A549 (cell line): ENCODE measurements at regions not wholly inside any gene's neighbourhood (a gene's known extent, or its start where the extent isn't known, plus 50 kb on each side); places are given as distances from the start of the nearest gene placed in this dataset.

ENCODE experiments used
- ATAC-seq, 2 experiments: fragments of 200-7000 bp in 1 of 2; fragments of >200 bp in 1 of 2; cut with Nextera tagmentation in 1 of 2; cut with Tn5 transposase in 1 of 2; 3 replicates each; pipeline versions ENCODE4 v1.8.0 to v1.9.1; 2018 to 2020; ENCODE audit warnings: mild to moderate bottlenecking in 1 of 2, moderate library complexity in 1 of 2
- CTCF ChIA-PET: fragments of 300-600 bp; sonication (Branson Sonifier 250); formaldehyde crosslinking; extraction: SDS; loops from one replicate; lab custom pipeline; 2021; ENCODE audit warnings: antibody characterized with exemption, inconsistent platforms; lab: Yijun Ruan, JAX
- POLR2A ChIA-PET: fragments of 350-600 bp; formaldehyde crosslinking; extraction: SDS; loops from one replicate; lab custom pipeline; 2021; ENCODE audit warnings: antibody characterized with exemption, inconsistent platforms; lab: Yijun Ruan, JAX
- DNase-seq, 2 experiments: peaks; one replicate each; pipeline versions ENCODE4 v3.0.0 to v3.0.0-alpha.2; 2011 to 2016; ENCODE audit warnings: low read depth in 1 of 2, low spot score in 1 of 2
- FAIRE-seq: peaks from 2 replicates; lab custom pipeline; 2011; peaks lifted over from hg19 to GRCh38; lab: Jason Lieb, UNC
- H3K27ac ChIP-seq, 2 experiments: fragments of >200 bp; sonication (Bioruptor Twin); formaldehyde crosslinking; 3 replicates each; pipeline ENCODE4 v1.5.1; 2016 to 2017
- H3K4me1 ChIP-seq: fragments of >200 bp; sonication (Bioruptor Twin); formaldehyde crosslinking; 3 replicates; pipeline ENCODE4 v1.6.1; 2016
- H3K4me2 ChIP-seq: fragments of >200 bp; sonication (Bioruptor Twin); formaldehyde crosslinking; 3 replicates; pipeline ENCODE4 v1.6.1; 2016
- H3K4me3 ChIP-seq: fragments of >200 bp; sonication (Bioruptor Twin); formaldehyde crosslinking; 3 replicates; pipeline ENCODE4 v1.5.1; 2016
- H3K9me3 ChIP-seq: fragments of >200 bp; sonication (Bioruptor Twin); formaldehyde crosslinking; 3 replicates; pipeline ENCODE4 v1.6.1; 2016
- BHLHE40 ChIP-seq: IDR thresholded peaks from 2 replicates; pipeline ENCODE4 v1.6.1; 2012; ENCODE audit warnings: low read depth, low read length, inconsistent platforms
- CEBPB ChIP-seq, 2 experiments: fragments of >200 bp in 1 of 2; sonication (Bioruptor Twin) in 1 of 2; formaldehyde crosslinking in 1 of 2; IDR thresholded peaks; 2 replicates each; pipeline ENCODE4 v1.6.1; 2012 to 2016
- CHD2 ChIP-seq: fragments of 150-350 bp; IDR thresholded peaks from 2 replicates; pipeline ENCODE4 v1.6.1; 2014; ENCODE audit warnings: low read length; ENCODE audit not compliant: partially characterized antibody
- CHD4 ChIP-seq: fragments of 200-600 bp; sonication (generic); IDR thresholded peaks from 2 replicates; pipeline ENCODE4 v1.6.1; 2016; ENCODE audit warnings: antibody characterized with exemption, mild to moderate bottlenecking, borderline replicate concordance
- CTCF ChIP-seq: fragments of >200 bp; sonication (Bioruptor Twin); formaldehyde crosslinking; IDR thresholded peaks from 3 replicates; pipeline ENCODE4 v1.5.1; 2016
- EHF ChIP-seq: fragments of 250-450 bp; sonication (Bioruptor Pico); IDR thresholded peaks from 2 replicates; pipeline ENCODE4 v1.5.0; 2020; ENCODE audit warnings: mild to moderate bottlenecking
- EHMT2 ChIP-seq: fragments of 200-600 bp; sonication (generic); IDR thresholded peaks from 2 replicates; pipeline ENCODE4 v1.6.1; 2016; ENCODE audit warnings: antibody characterized with exemption, low read depth, mild to moderate bottlenecking, moderate library complexity
- ELK1 ChIP-seq: fragments of 150-350 bp; IDR thresholded peaks from 2 replicates; pipeline ENCODE4 v1.6.1; 2014; ENCODE audit warnings: low read depth, mild to moderate bottlenecking, low read length
- EP300 ChIP-seq, 2 experiments: fragments of >200 bp; sonication (Bioruptor Twin); formaldehyde crosslinking; IDR thresholded peaks; 2 replicates in 1 of 2; 3 replicates in 1 of 2; pipeline ENCODE4 v1.6.1; 2016 to 2017
- ESRRA ChIP-seq: fragments of 150-350 bp; IDR thresholded peaks from 2 replicates; pipeline ENCODE4 v1.6.1; 2014; ENCODE audit warnings: mild to moderate bottlenecking, low read length, borderline replicate concordance
- FOSB ChIP-seq: fragments of 250-450 bp; sonication (Bioruptor Pico); IDR thresholded peaks from 2 replicates; pipeline ENCODE4 v1.5.0; 2020; ENCODE audit warnings: mild to moderate bottlenecking, moderate library complexity
- FOSL2 ChIP-seq, 2 experiments: fragments of 450-650 bp in 1 of 2; fragments of >200 bp in 1 of 2; sonication (Bioruptor Twin) in 1 of 2; formaldehyde crosslinking; IDR thresholded peaks; 2 replicates each; pipeline versions ENCODE4 v1.5.0 to v1.6.1; 2016 to 2020; ENCODE audit warnings: mild to moderate bottlenecking in 1 of 2, moderate library complexity in 1 of 2
- GATA3 ChIP-seq: IDR thresholded peaks from 2 replicates; pipeline ENCODE4 v1.6.1; 2012; ENCODE audit warnings: borderline replicate concordance
- HES2 ChIP-seq: fragments of >200 bp; sonication (Bioruptor Twin); formaldehyde crosslinking; IDR thresholded peaks from 2 replicates; pipeline ENCODE4 v1.6.1; 2016
- HMGXB4 ChIP-seq: fragments of 250-450 bp; sonication (Bioruptor Pico); IDR thresholded peaks from 2 replicates; pipeline ENCODE4 v1.5.0; 2021; ENCODE audit warnings: mild to moderate bottlenecking, moderate library complexity, borderline replicate concordance
- HOXB5 ChIP-seq: fragments of 250-450 bp; sonication (Bioruptor Pico); IDR thresholded peaks from 2 replicates; pipeline ENCODE4 v1.5.0; 2020; ENCODE audit warnings: mild to moderate bottlenecking, moderate library complexity
- JUN ChIP-seq, 2 experiments: fragments of >200 bp; sonication (Bioruptor Twin); formaldehyde crosslinking; IDR thresholded peaks; 2 replicates in 1 of 2; 3 replicates in 1 of 2; pipeline ENCODE4 v1.6.1; 2016 to 2017
- KDM5A ChIP-seq: fragments of 200-600 bp; sonication (generic); IDR thresholded peaks from 2 replicates; pipeline ENCODE4 v1.6.1; 2016; ENCODE audit warnings: antibody characterized with exemption, mild to moderate bottlenecking
- MAX ChIP-seq: IDR thresholded peaks from 2 replicates; pipeline ENCODE4 v1.6.1; 2012
- MAZ ChIP-seq: fragments of 150-350 bp; IDR thresholded peaks from 2 replicates; pipeline ENCODE4 v1.6.1; 2014; ENCODE audit warnings: antibody characterized with exemption, low read depth, low read length, borderline replicate concordance
- MYC ChIP-seq: IDR thresholded peaks from 2 replicates; pipeline ENCODE4 v1.6.1; 2012; ENCODE audit warnings: mild to moderate bottlenecking, inconsistent platforms, low read length, improper control_type of control experiment, borderline replicate concordance
- NFE2L2 ChIP-seq: fragments of 150-350 bp; conservative IDR thresholded peaks from 2 replicates; pipeline ENCODE4 v1.6.1; 2014; ENCODE audit warnings: low read length
- NR3C1 ChIP-seq: fragments of >200 bp; sonication (Bioruptor Twin); formaldehyde crosslinking; IDR thresholded peaks from 3 replicates; pipeline ENCODE4 v1.6.1; 2017
- PHF8 ChIP-seq: fragments of 200-600 bp; sonication (generic); IDR thresholded peaks from 2 replicates; pipeline ENCODE4 v1.6.1; 2016; ENCODE audit warnings: low read depth, mild to moderate bottlenecking, antibody characterized with exemption, moderate library complexity, borderline replicate concordance
- POLR2A ChIP-seq: IDR thresholded peaks from 2 replicates; pipeline ENCODE4 v1.6.1; 2012; ENCODE audit warnings: mild to moderate bottlenecking, low read length
- POLR2AphosphoS2 ChIP-seq: conservative IDR thresholded peaks from 2 replicates; pipeline ENCODE4 v1.6.1; 2012; ENCODE audit warnings: low read length, improper control_type of control experiment, inconsistent platforms
- RFX5 ChIP-seq: fragments of 450-650 bp; IDR thresholded peaks from 2 replicates; pipeline ENCODE4 v1.7.1; 2014; ENCODE audit warnings: antibody characterized with exemption, mild to moderate bottlenecking, moderate library complexity
- RNF2 ChIP-seq: fragments of 200-600 bp; sonication (generic); IDR thresholded peaks from 2 replicates; pipeline ENCODE4 v1.6.1; 2016; ENCODE audit warnings: low read depth, mild to moderate bottlenecking, antibody characterized with exemption, moderate library complexity, borderline replicate concordance
- TP53 ChIP-seq: fragments of 250-450 bp; sonication (Bioruptor Pico); IDR thresholded peaks from 2 replicates; pipeline ENCODE4 v1.5.0; 2021; ENCODE audit warnings: mild to moderate bottlenecking, moderate library complexity
- USF2 ChIP-seq: fragments of 450-650 bp; IDR thresholded peaks from 2 replicates; pipeline ENCODE4 v1.6.1; 2014; ENCODE audit warnings: antibody characterized with exemption
- ZFP36 ChIP-seq: fragments of 450-650 bp; IDR thresholded peaks from 2 replicates; pipeline ENCODE4 v1.6.1; 2014; ENCODE audit warnings: borderline replicate concordance; ENCODE audit not compliant: partially characterized antibody
- ZNF302 ChIP-seq: fragments of 250-450 bp; sonication (Bioruptor Pico); IDR thresholded peaks from 2 replicates; pipeline ENCODE4 v1.9.0; 2021; ENCODE audit warnings: inconsistent platforms, mild to moderate bottlenecking, moderate library complexity
- WGBS: methylation state at CpG from one replicate; pipeline ENCODE4 v1.1.6; 2017; ENCODE audit errors: missing lambda C conversion rate; 5-methylcytosine and 5-hydroxymethylcytosine counted together

- TF ChIP-seq USF2 (no peak), RFX5 (no peak), NR3C1 (no peak), POLR2A (no peak), MAZ (no peak)
Observed at GRCh38 chr5:175795959-175796358, 75.4 kb upstream of the CPLX2 start (continued).

GRCh38 chr5:175796536-175797499 lies 74.6 kb upstream of the CPLX2 start:
- peak overlapping the region; percentile 53 for H3K4me3 ChIP-seq
- peak; percentile 66 to 74 for DNase-seq
- peaks cover 38% of the 10 kb centered on the region for H3K4me1 ChIP-seq
- CTCF ChIA-PET, result interaction anchor here (0.7 to 6.4 kb wide), 14 partner anchors 9 to 124 kb away, joined by 3 to 47 read pairs (median 4); partner anchors contain the start of gene CPLX2
- POLR2A ChIA-PET, result interaction anchor here (0.7 to 1.2 kb wide), 2 partner anchors 13 to 75 kb away, joined by 3 to 4 read pairs; partner anchors contain the start of gene CPLX2
- peak; percentile 94 to 97 for ATAC-seq
- peak overlapping the region; percentile 65 to 80 for H3K27ac ChIP-seq
- no peak for FAIRE-seq
- H3K4me2 ChIP-seq, result peak overlapping the region; percentile 99
- 28% methylated on average over 59 of the region's 108 CpGs for WGBS
- H3K9me3 ChIP-seq, result peaks cover 2% of the 10 kb centered on the region; the same call in 2 of the 3 replicates
- TF ChIP-seq EHF, result peak; percentile 95
- TF ChIP-seq EP300 (IDR thresholded peaks at IDR 0.05), result no peak
- no peak for TF ChIP-seq RNF2
- TF ChIP-seq MYC, result no peak
- TF ChIP-seq HMGXB4 (CRISPR knock-in tag), result peak; percentile 75; the same call in 1 of the 2 replicates
- TF ChIP-seq FOSB (CRISPR knock-in tag), result 0 out of 2 replicates have a peak, but pooled peaks have one; percentile 25
- peak; percentile 53 for TF ChIP-seq MAX
- TF ChIP-seq CHD4, result no peak
- peak; percentile 99 for TF ChIP-seq HOXB5 (CRISPR knock-in tag)
- no peak for TF ChIP-seq ZFP36
- TF ChIP-seq CEBPB (IDR thresholded peaks at IDR 0.05), result no peak
- TF ChIP-seq PHF8, result no peak
- TF ChIP-seq CHD2, result no peak
- peak; percentile 85 for TF ChIP-seq TP53 (CRISPR knock-in tag)
- no peak for TF ChIP-seq POLR2AphosphoS2
- no peak for TF ChIP-seq HES2
- TF ChIP-seq GATA3, result 0 out of 2 replicates have a peak, but pooled peaks have one; percentile 23
- no peak; the same call in 2 of the 3 replicates for TF ChIP-seq CTCF
- no peak for TF ChIP-seq ELK1
- no peak for TF ChIP-seq RFX5
- no peak for TF ChIP-seq KDM5A
- TF ChIP-seq ESRRA, result no peak
- TF ChIP-seq JUN (IDR thresholded peaks at IDR 0.05), result peak in 1 of 2 experiments; percentile 21; a peak in 1 of 5 replicates
- no peak for TF ChIP-seq NFE2L2
- TF ChIP-seq EHMT2, result peak; percentile 98
- no peak for TF ChIP-seq FOSL2 (IDR thresholded peaks at IDR 0.05)
- peak; percentile 57 for TF ChIP-seq FOSL2 (CRISPR knock-in tag; IDR thresholded peaks at IDR 0.05)
- TF ChIP-seq ZNF302 (CRISPR knock-in tag), result no peak; the same call in 1 of the 2 replicates
- TF ChIP-seq BHLHE40, result no peak
